Effector CD8-positive, alpha-beta T cell (primary cell): ENCODE measurements at regions not wholly inside any gene's neighbourhood (a gene's known extent, or its start where the extent isn't known, plus 50 kb on each side); places are given as distances from the start of the nearest gene placed in this dataset.
"Not testable (repeated sequence)": the region's sequence is repeated elsewhere in the genome, so short reads cannot be mapped to it uniquely, and the experiment has no call there.

Source experiments
- DNase-seq: peaks from one replicate; lab custom pipeline; 2025; lab: John Stamatoyannopoulos, UW

GRCh38 chr6:119447921-119448320, 98.4 kb upstream of the MAN1A1 start:
- no peak for DNase-seq

GRCh38 chr6:119446609-119447008, 97.0 kb upstream of the MAN1A1 start:
- DNase-seq = no peak

GRCh38 chr6:119446115-119446554, 96.6 kb upstream of the MAN1A1 start:
- DNase-seq = no peak

- no peak for DNase-seq
Measured at GRCh38 chr6:119445666-119446065, 96.1 kb upstream of the MAN1A1 start.

GRCh38 chr6:119444642-119445557, 95.3 kb upstream of the MAN1A1 start:
- no peak for DNase-seq

- no peak for DNase-seq
Measured at GRCh38 chr6:119443993-119444641, 94.6 kb upstream of the MAN1A1 start.

- DNase-seq = no peak
Measured at GRCh38 chr6:119442776-119443184, 93.2 kb upstream of the MAN1A1 start.

- DNase-seq = no peak
Measured at GRCh38 chr6:119440953-119441352, 91.4 kb upstream of the MAN1A1 start.

- DNase-seq = no peak
Measured at GRCh38 chr6:119436583-119436982, 87.0 kb upstream of the MAN1A1 start.

- DNase-seq = no peak
Measured at GRCh38 chr6:119431799-119432198, 82.2 kb upstream of the MAN1A1 start.

GRCh38 chr6:119430805-119431204, 81.2 kb upstream of the MAN1A1 start:
- DNase-seq = no peak

GRCh38 chr6:119428633-119429032, 79.1 kb upstream of the MAN1A1 start:
- no peak for DNase-seq

GRCh38 chr6:119426619-119427018, 77.1 kb upstream of the MAN1A1 start:
- no peak for DNase-seq

GRCh38 chr6:119423996-119424395, 74.4 kb upstream of the MAN1A1 start:
- no peak for DNase-seq

- DNase-seq = not testable (repeated sequence)
Measured at GRCh38 chr6:119418084-119418483, 68.5 kb upstream of the MAN1A1 start.

GRCh38 chr6:119407156-119407555, 57.6 kb upstream of the MAN1A1 start:
- DNase-seq = no peak

GRCh38 chr6:119405114-119405513, 55.6 kb upstream of the MAN1A1 start:
- not testable (repeated sequence) for DNase-seq
